ENCODE measurements at regions not wholly inside any gene's neighbourhood (a gene's known extent, or its start where the extent isn't known, plus 50 kb on each side); places are given as distances from the start of the nearest gene placed in this dataset.

GRCh38 chr5:168202996-168203395 is 88.4 kb upstream of the WWC1 start:
- no peak for DNase-seq (ENCODE audit: low spot score)

GRCh38 chr5:168204165-168204564 is 87.3 kb upstream of the WWC1 start:
- no peak for DNase-seq (ENCODE audit: low spot score)

- DNase-seq (ENCODE audit: low spot score), result no peak
These were observed 83.9 kb upstream of the WWC1 start for GRCh38 chr5:168207450-168208029.

- DNase-seq (ENCODE audit: low spot score), result peak; percentile 49
These were observed 82.0 kb upstream of the WWC1 start for GRCh38 chr5:168209244-168209995.

- peak; percentile 41 for DNase-seq (ENCODE audit: low spot score)
These were observed 81.4 kb upstream of the WWC1 start for GRCh38 chr5:168209997-168210396.

GRCh38 chr5:168211245-168211644 is 80.2 kb upstream of the WWC1 start:
- no peak for DNase-seq (ENCODE audit: low spot score)

GRCh38 chr5:168211936-168212335 is 79.5 kb upstream of the WWC1 start:
- DNase-seq (ENCODE audit: low spot score), result no peak

GRCh38 chr5:168214071-168214470 is 77.4 kb upstream of the WWC1 start:
- no peak for DNase-seq (ENCODE audit: low spot score)

- no peak for DNase-seq (ENCODE audit: low spot score)
These were observed 76.6 kb upstream of the WWC1 start for GRCh38 chr5:168214886-168215285.

- DNase-seq (ENCODE audit: low spot score), result no peak
These were observed 75.8 kb upstream of the WWC1 start for GRCh38 chr5:168215646-168216045.

- no peak for DNase-seq (ENCODE audit: low spot score)
These were observed 74.5 kb upstream of the WWC1 start for GRCh38 chr5:168216989-168217388.

- no peak for DNase-seq (ENCODE audit: low spot score)
These were observed 73.9 kb upstream of the WWC1 start for GRCh38 chr5:168217497-168217896.

- no peak for DNase-seq (ENCODE audit: low spot score)
These were observed 72.7 kb upstream of the WWC1 start for GRCh38 chr5:168218746-168219145.

- peak; percentile 82 for DNase-seq (ENCODE audit: low spot score)
These were observed 71.7 kb upstream of the WWC1 start for GRCh38 chr5:168219515-168220410.

- no peak for DNase-seq (ENCODE audit: low spot score)
These were observed 67.4 kb upstream of the WWC1 start for GRCh38 chr5:168224085-168224484.

- no peak for DNase-seq (ENCODE audit: low spot score)
These were observed 65.4 kb upstream of the WWC1 start for GRCh38 chr5:168226012-168226411.

- DNase-seq (ENCODE audit: low spot score), result no peak
These were observed 64.4 kb upstream of the WWC1 start for GRCh38 chr5:168227001-168227400.

GRCh38 chr5:168227973-168228615 is 63.4 kb upstream of the WWC1 start:
- no peak for DNase-seq (ENCODE audit: low spot score)

- no peak for DNase-seq (ENCODE audit: low spot score)
These were observed 62.8 kb upstream of the WWC1 start for GRCh38 chr5:168228668-168229067.

- no peak for DNase-seq (ENCODE audit: low spot score)
These were observed 57.3 kb upstream of the WWC1 start for GRCh38 chr5:168234133-168234532.

- no peak for DNase-seq (ENCODE audit: low spot score)
These were observed 53.0 kb upstream of the WWC1 start for GRCh38 chr5:168238463-168238862.

- DNase-seq (ENCODE audit: low spot score), result no peak
These were observed 52.1 kb upstream of the WWC1 start for GRCh38 chr5:168239325-168239724.

Data from GM03348 (cell line).